DOHH2 (cell line): ENCODE measurements at regions not wholly inside any gene's neighbourhood (a gene's known extent, or its start where the extent isn't known, plus 50 kb on each side); places are given as distances from the start of the nearest gene placed in this dataset.

Source experiments
- H3F3A ChIP-seq: fragments of 200-600 bp; sonication (generic), shearing (Covaris generic); 2 replicates; pipeline ENCODE4 v1.6.0; 2016; ENCODE audit warnings: antibody characterized with exemption, mild to moderate bottlenecking; ENCODE audit not compliant: control insufficient read depth, insufficient read depth
- H3K27ac ChIP-seq: fragments of 200-600 bp; sonication (generic); 2 replicates; pipeline ENCODE4 v1.5.1; 2014; ENCODE audit warnings: low read depth, mild to moderate bottlenecking, low read length, moderate library complexity
- H3K27me3 ChIP-seq: fragments of 200-600 bp; sonication (generic); 2 replicates; pipeline ENCODE4 v1.6.1; 2014; ENCODE audit warnings: mild to moderate bottlenecking, low read length, mixed read lengths; ENCODE audit not compliant: control insufficient read depth
- H3K36me3 ChIP-seq: fragments of 200-600 bp; sonication (generic); 2 replicates; pipeline ENCODE4 v1.6.1; 2014; ENCODE audit warnings: mild to moderate bottlenecking, low read length, moderate library complexity, mixed read lengths; ENCODE audit not compliant: control insufficient read depth
- H3K4me1 ChIP-seq: fragments of 200-600 bp; sonication (generic); 2 replicates; pipeline ENCODE4 v1.6.1; 2014; ENCODE audit warnings: mild to moderate bottlenecking, low read length, mixed read lengths; ENCODE audit not compliant: control insufficient read depth
- H3K4me2 ChIP-seq: fragments of 200-600 bp; sonication (generic); 2 replicates; pipeline ENCODE4 v1.6.0; 2014; ENCODE audit warnings: mild to moderate bottlenecking, low read length, moderate library complexity
- H3K4me3 ChIP-seq: fragments of 200-600 bp; sonication (generic); 2 replicates; pipeline ENCODE4 v1.5.1; 2014; ENCODE audit warnings: mild to moderate bottlenecking, low read length, mixed read lengths
- H3K79me2 ChIP-seq: fragments of 200-600 bp; sonication (generic); 2 replicates; pipeline ENCODE4 v1.6.1; 2014; ENCODE audit warnings: mild to moderate bottlenecking, low read length, mixed read lengths; ENCODE audit not compliant: control insufficient read depth
- H3K9me2 ChIP-seq: fragments of 200-600 bp; sonication (generic); replicated peaks from 2 replicates; pipeline ENCODE4 v1.6.1; 2014; ENCODE audit warnings: mild to moderate bottlenecking, low read length, mixed read lengths; ENCODE audit not compliant: control insufficient read depth
- H3K9me3 ChIP-seq: fragments of 200-600 bp; sonication (generic); 2 replicates; pipeline ENCODE4 v1.6.1; 2014; ENCODE audit warnings: antibody characterized with exemption, low read length, mixed read lengths; ENCODE audit not compliant: control insufficient read depth, insufficient read depth
- H4K20me1 ChIP-seq: fragments of 200-600 bp; sonication (generic); 2 replicates; pipeline ENCODE4 v1.6.0; 2014; ENCODE audit warnings: low read depth, mild to moderate bottlenecking, antibody characterized with exemption, low read length, moderate library complexity; ENCODE audit not compliant: control insufficient read depth, insufficient read depth
- EZH2phosphoT487 ChIP-seq: fragments of 200-600 bp; sonication (generic); IDR thresholded peaks from 2 replicates; pipeline ENCODE4 v1.6.1; 2017; ENCODE audit warnings: borderline replicate concordance, mild to moderate bottlenecking, antibody characterized with exemption, low read length, moderate library complexity, mixed read lengths
- TF ChIP-seq, protein P1 (sequence below): fragments of 200-600 bp; sonication (generic); IDR thresholded peaks from one replicate; pipeline ENCODE4 v1.5.1; 2014; ENCODE audit warnings: antibody characterized with exemption, mild to moderate bottlenecking, low read depth, low read length; ENCODE audit not compliant: poor library complexity, severe bottlenecking

DNA sequence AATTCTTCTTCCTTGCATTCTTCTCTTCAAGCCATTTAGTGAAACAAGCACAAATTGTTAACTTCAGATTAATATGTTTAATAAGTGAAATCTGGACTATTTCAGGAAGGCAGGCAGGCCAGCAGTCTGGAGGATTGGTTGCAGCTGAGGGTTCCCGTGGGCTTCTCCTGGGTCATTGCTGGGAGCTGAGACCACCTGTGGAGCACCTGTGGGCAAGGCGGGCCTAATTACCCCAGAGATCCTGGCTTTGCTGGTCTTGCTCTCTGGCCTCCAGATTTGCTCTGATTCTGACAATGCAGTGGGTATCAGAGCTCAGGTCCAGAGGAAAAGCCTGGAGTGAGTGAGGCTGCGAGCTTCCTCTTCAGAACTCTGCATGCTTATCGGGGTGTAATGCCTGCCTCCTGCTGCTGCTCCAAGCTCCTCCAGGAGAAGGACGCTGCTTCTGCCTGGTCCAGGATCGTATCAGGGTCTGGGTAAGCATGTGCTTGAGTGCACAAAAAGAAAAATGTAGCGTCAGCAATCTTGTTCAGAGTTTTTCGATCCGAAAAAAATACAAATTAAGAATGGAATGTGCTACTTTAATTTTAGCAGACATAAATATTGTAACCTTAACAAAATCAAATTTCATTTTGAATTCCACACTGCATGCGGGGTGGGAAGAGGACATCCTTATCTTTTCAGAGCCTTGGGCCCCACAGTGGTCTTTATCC is 93.8 kb downstream of the TMEM30B start:
- H3F3A ChIP-seq: no peaks in the 10 kb centered on the region
- no peaks in the 10 kb centered on the region for H3K36me3 ChIP-seq
- no peak overlapping the region for H3K27ac ChIP-seq
- no peaks in the 10 kb centered on the region for H3K79me2 ChIP-seq
- TF ChIP-seq, protein P1, sequence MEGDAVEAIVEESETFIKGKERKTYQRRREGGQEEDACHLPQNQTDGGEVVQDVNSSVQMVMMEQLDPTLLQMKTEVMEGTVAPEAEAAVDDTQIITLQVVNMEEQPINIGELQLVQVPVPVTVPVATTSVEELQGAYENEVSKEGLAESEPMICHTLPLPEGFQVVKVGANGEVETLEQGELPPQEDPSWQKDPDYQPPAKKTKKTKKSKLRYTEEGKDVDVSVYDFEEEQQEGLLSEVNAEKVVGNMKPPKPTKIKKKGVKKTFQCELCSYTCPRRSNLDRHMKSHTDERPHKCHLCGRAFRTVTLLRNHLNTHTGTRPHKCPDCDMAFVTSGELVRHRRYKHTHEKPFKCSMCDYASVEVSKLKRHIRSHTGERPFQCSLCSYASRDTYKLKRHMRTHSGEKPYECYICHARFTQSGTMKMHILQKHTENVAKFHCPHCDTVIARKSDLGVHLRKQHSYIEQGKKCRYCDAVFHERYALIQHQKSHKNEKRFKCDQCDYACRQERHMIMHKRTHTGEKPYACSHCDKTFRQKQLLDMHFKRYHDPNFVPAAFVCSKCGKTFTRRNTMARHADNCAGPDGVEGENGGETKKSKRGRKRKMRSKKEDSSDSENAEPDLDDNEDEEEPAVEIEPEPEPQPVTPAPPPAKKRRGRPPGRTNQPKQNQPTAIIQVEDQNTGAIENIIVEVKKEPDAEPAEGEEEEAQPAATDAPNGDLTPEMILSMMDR: no peak
- no peak for TF ChIP-seq EZH2phosphoT487
- no peaks in the 10 kb centered on the region for H3K9me3 ChIP-seq
- H3K4me3 ChIP-seq: no peak overlapping the region
- H4K20me1 ChIP-seq: no peaks in the 10 kb centered on the region
- H3K4me2 ChIP-seq: no peak overlapping the region
- no peaks in the 10 kb centered on the region for H3K4me1 ChIP-seq
- no peaks in the 10 kb centered on the region for H3K27me3 ChIP-seq
- H3K9me2 ChIP-seq: no peaks in the 10 kb centered on the region

DNA sequence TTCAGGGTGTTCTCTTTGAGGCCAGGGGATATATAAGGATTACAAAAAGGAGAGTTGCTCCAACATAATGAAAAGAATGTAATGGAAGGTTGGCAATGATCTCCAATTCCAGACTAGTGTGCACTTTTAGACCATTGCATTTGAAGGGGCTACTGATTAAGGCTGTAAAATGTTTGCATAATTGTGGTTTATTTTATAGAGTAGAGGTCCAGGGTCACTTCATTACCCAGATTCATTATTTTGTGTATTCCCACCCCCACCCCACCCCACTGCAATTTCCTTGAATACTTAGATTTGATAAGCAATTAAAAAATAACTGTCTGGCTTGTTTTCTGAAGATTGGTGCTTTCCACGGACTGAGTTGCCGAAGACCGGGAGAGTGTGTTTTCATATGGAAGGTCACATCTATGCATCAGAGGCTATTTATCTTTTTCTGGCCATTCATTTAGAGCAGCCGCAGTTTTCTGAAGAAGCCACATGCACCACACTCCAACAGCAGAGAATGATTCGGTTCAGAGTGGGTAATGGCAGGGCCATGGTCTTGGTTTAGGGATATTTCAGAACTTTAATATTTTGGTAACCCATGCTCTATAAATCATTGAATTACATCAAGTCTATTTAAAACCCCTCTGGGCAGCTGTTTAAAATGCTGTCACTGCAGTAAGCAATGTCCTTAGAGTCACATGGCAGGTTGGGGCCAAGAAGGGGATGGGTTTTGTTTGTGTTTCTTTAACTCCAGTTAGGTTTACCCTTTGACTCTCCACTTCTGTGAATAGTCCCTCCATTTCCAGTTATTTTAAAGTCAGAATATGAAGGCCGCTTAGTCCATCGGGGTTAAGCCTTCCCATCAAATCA is 94.6 kb downstream of the TMEM30B start:
- Histone ChIP-seq H3K4me1 (no peaks in the 10 kb centered on the region), H3K79me2 (no peaks in the 10 kb centered on the region), H3K27ac (no peak overlapping the region), H3K36me3 (no peaks in the 10 kb centered on the region), H3K9me3 (no peaks in the 10 kb centered on the region), H3K9me2 (no peaks in the 10 kb centered on the region), H3K4me3 (no peak overlapping the region), H3K4me2 (no peak overlapping the region), H3K27me3 (no peaks in the 10 kb centered on the region), H3F3A (no peaks in the 10 kb centered on the region), H4K20me1 (no peaks in the 10 kb centered on the region)
- TF ChIP-seq, protein P1: no peak
- no peak for TF ChIP-seq EZH2phosphoT487

DNA sequence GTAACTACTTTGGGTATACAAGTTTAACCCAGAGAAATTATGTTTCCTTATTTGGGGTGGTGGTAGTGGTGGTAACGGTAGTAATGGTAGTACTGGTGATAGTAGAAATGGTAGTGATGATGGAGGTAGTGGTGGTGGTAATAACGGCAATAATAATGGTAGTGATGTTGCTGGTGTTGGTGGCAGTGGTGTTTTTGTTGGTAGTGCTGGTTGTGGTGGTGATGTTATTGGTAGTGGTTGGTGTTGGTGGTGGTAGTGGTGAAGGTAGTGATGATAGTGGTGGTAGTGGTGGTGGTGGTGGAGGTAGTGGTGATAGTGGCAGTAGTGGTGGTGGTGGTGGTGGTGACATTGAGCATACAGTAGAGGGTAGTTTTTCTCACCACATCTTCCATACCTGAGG is 95.6 kb downstream of the TMEM30B start:
- TF ChIP-seq, protein P1: no peak
- no peak for TF ChIP-seq EZH2phosphoT487
- no peaks in the 10 kb centered on the region for H4K20me1 ChIP-seq
- H3K36me3 ChIP-seq: no peaks in the 10 kb centered on the region
- H3K79me2 ChIP-seq: no peaks in the 10 kb centered on the region
- H3K27ac ChIP-seq: no peak overlapping the region
- no peaks in the 10 kb centered on the region for H3K9me2 ChIP-seq
- H3K4me2 ChIP-seq: no peak overlapping the region
- H3K9me3 ChIP-seq: no peaks in the 10 kb centered on the region
- no peaks in the 10 kb centered on the region for H3F3A ChIP-seq
- H3K4me3 ChIP-seq: no peak overlapping the region
- H3K4me1 ChIP-seq: no peaks in the 10 kb centered on the region
- no peaks in the 10 kb centered on the region for H3K27me3 ChIP-seq
